ENCODE measurements at regions not wholly inside any gene's neighbourhood (a gene's known extent, or its start where the extent isn't known, plus 50 kb on each side); places are given as distances from the start of the nearest gene placed in this dataset.

DNA sequence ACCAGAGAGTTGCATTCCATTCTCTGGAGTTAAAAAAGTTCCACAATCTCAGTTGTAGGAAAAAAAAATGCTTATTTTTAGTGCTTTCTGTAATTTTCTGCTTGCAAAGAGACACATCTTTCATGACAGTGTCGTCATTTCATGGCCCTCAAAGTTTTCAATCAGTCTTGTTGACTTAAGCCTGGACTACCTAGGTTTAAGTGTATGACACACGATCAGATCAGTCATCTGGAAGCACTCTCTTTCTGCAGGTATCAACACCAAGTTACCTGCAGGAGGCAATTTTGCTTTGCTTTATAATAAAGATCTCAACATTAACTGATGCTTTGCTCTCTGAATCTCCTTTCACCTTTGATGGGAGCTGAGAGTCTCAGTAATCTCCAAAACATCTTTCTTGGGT, 251.6 kb downstream of the BCAT1 start:
- no peak for TF ChIP-seq EZH2 (IDR thresholded peaks at IDR 0.05; ENCODE audit: insufficient read depth, poor library complexity, severe bottlenecking)
- no peak for TF ChIP-seq EZH2phosphoT487 (IDR thresholded peaks at IDR 0.05; ENCODE audit: insufficient read depth, low read depth)
